ENCODE measurements at regions not wholly inside any gene's neighbourhood (a gene's known extent, or its start where the extent isn't known, plus 50 kb on each side); places are given as distances from the start of the nearest gene placed in this dataset.

- no peak for TF ChIP-seq CTCF (IDR thresholded peaks at IDR 0.05; ENCODE audit: low read depth, low read length)
- DNase-seq (ENCODE audit: low read depth in 2 of 2): no peak
- no peak overlapping the region for H3K4me3 ChIP-seq (replicated peaks in 1 of 2; ENCODE audit: low read depth in 2 of 2, low read length in 2 of 2)
Observed at GRCh38 chr6:14724549-14724948, 521.3 kb upstream of the JARID2 start.

GRCh38 chr6:14726816-14727493 is 518.9 kb upstream of the JARID2 start:
- no peak for TF ChIP-seq CTCF (IDR thresholded peaks at IDR 0.05; ENCODE audit: low read depth, low read length)
- no peak overlapping the region for H3K4me3 ChIP-seq (replicated peaks in 1 of 2; ENCODE audit: low read depth in 2 of 2, low read length in 2 of 2)
- peak in 1 of 2 donors; percentile 34 for DNase-seq (ENCODE audit: low read depth in 2 of 2)

- H3K4me3 ChIP-seq (replicated peaks in 1 of 2; ENCODE audit: low read depth in 2 of 2, low read length in 2 of 2): no peak overlapping the region
- no peak for DNase-seq (ENCODE audit: low read depth in 2 of 2)
- TF ChIP-seq CTCF (IDR thresholded peaks at IDR 0.05; ENCODE audit: low read depth, low read length): no peak
Observed at GRCh38 chr6:14727494-14728395, 518.1 kb upstream of the JARID2 start.

- no peak overlapping the region for H3K4me3 ChIP-seq (replicated peaks in 1 of 2; ENCODE audit: low read depth in 2 of 2, low read length in 2 of 2)
- DNase-seq (ENCODE audit: low read depth in 2 of 2): peak; percentile 67 to 77
- no peak for TF ChIP-seq CTCF (IDR thresholded peaks at IDR 0.05; ENCODE audit: low read depth, low read length)
Observed at GRCh38 chr6:14728396-14729024, 517.4 kb upstream of the JARID2 start.

GRCh38 chr6:14729129-14729871 is 516.6 kb upstream of the JARID2 start:
- H3K4me3 ChIP-seq (replicated peaks in 1 of 2; ENCODE audit: low read depth in 2 of 2, low read length in 2 of 2): no peak overlapping the region
- no peak for DNase-seq (ENCODE audit: low read depth in 2 of 2)
- no peak for TF ChIP-seq CTCF (IDR thresholded peaks at IDR 0.05; ENCODE audit: low read depth, low read length)

- TF ChIP-seq CTCF (IDR thresholded peaks at IDR 0.05; ENCODE audit: low read depth, low read length): no peak
- no peak overlapping the region for H3K4me3 ChIP-seq (replicated peaks in 1 of 2; ENCODE audit: low read depth in 2 of 2, low read length in 2 of 2)
- peak in 1 of 2 donors; percentile 52 for DNase-seq (ENCODE audit: low read depth in 2 of 2)
Observed at GRCh38 chr6:14730654-14731053, 515.2 kb upstream of the JARID2 start.
